GM19372 (cell line): ENCODE measurements at regions not wholly inside any gene's neighbourhood (a gene's known extent, or its start where the extent isn't known, plus 50 kb on each side); places are given as distances from the start of the nearest gene placed in this dataset.
"Not testable (repeated sequence)": the region's sequence is repeated elsewhere in the genome, so short reads cannot be mapped to it uniquely, and the experiment has no call there.

ENCODE experiments used
- ATAC-seq: cut with Tn5 transposase; IDR thresholded peaks from one replicate; pipeline ENCODE4 v1.9.1; 2021; ENCODE audit warnings: mild to moderate bottlenecking, low read depth, moderate library complexity; ENCODE audit not compliant: unreplicated experiment

DNA sequence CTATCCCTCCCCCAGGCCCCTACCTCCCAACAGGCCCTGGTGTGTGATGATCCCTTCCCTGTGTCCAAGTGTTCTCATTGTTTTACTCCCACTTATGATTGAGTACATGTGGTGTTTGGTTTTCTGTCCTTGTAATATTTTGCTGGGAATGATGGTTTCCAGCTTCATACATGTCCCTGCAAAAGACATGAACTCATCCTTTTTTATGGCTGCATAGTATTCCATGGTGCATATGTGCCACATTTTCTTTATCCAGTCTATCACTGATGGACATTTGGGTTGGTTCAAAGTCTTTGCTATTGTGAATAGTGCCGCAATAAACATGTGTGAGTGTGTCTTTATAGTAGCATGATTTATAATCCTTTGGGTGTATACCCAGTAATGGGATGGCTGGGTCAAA lies 151.7 kb downstream of the VSIG4 start:
- ATAC-seq, result not testable (repeated sequence)

DNA sequence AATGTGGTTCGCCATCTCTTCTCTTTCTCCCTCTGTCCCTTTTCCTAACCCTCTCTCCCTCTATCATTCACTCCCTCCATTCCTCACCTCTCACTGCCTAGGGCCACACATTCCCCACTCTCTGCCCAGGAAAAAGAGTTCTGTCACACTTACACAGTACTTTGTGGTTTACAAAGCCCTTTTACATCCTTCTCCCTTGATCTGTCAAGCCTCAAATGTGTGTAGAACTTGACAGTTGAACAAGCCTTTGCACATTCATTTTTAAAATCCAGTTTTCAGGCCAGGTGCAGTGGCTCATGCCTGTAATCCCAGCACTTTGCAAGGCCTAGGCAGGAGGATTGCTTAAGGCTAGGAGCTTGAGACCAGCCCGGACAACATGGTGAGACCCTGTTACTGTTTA lies 156.3 kb downstream of the VSIG4 start:
- no peak for ATAC-seq

- ATAC-seq, result no peak
Observed at GRCh38 chrX:65879977-65880799, 159.7 kb downstream of the VSIG4 start.

- no peak for ATAC-seq
Observed at GRCh38 chrX:65878456-65878855, 161.4 kb downstream of the VSIG4 start.

DNA sequence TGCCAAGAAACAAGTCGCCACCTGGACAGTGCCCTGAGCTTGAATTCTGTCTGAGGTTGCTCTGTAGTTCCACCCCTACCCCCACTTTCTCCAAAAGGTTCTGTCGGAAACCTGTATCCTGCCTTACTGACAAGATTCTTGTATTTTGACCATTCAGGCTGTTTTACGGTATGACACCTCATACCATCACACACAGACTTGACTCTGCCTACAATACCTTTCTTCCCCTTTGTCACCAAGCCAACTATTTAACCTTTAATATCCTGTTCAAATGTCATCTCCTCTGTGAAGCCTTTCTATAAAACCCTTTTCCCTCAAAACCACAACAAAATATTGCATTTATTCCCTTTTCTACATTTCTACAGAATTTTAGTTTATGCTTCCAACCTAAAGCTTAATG lies 161.9 kb downstream of the VSIG4 start:
- no peak for ATAC-seq

- ATAC-seq, result not testable (repeated sequence)
Observed at GRCh38 chrX:65875614-65876013, 164.3 kb downstream of the VSIG4 start.

GRCh38 chrX:65874765-65875164 lies 165.1 kb downstream of the VSIG4 start:
- ATAC-seq, result no peak

DNA sequence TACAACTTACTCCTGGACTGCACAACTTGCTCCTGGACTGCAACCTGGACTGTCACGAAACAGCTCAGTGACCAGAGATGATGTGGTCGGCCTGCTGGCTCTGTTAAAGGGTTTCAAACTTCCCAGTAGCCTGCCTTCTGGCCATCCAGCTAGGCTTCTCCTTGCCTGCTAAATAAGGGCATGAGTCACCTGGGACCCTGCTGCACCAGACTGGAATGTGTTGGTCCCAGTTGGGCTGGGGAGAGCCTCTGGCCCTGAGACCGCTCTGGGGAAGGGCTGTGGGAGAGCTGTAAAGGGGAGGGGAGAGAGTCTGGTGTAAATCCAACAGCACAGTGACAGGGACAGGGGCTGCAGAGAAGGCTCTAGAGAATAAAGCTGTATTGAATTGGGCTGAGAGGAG lies 165.8 kb downstream of the VSIG4 start:
- ATAC-seq, result no peak

- no peak for ATAC-seq
Observed at GRCh38 chrX:65873385-65873784, 166.5 kb downstream of the VSIG4 start.

GRCh38 chrX:65871671-65872311 lies 168.1 kb downstream of the VSIG4 start:
- ATAC-seq, result no peak

DNA sequence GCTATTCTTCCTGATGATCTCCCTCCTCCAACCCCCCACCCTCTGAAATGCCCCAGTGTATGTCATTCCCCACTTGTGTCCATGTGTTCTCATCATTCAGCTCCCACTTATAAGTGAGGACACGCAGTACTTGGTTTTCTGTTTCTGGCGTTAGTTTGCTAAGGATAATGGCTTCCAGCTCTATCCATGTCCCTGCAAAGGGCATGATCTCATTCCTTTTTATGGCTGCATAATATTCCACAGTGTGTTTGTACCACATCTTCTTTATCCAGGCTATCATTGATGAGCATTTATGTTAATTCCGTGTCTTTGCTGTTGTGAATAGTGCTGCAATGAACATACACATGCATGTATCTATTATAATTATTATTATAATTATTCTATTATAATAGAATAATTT lies 169.3 kb downstream of the VSIG4 start:
- not testable (repeated sequence) for ATAC-seq

GRCh38 chrX:65866773-65867172 lies 173.1 kb downstream of the VSIG4 start:
- no peak for ATAC-seq

- ATAC-seq, result peak; percentile 67
Observed at GRCh38 chrX:65866146-65866545, 173.7 kb downstream of the VSIG4 start.

GRCh38 chrX:65862638-65863037 lies 177.2 kb downstream of the VSIG4 start:
- no peak for ATAC-seq

- no peak for ATAC-seq
Observed at GRCh38 chrX:65859299-65859698, 180.6 kb downstream of the VSIG4 start.

- not testable (repeated sequence) for ATAC-seq
Observed at GRCh38 chrX:65854437-65854836, 185.4 kb downstream of the VSIG4 start.

- ATAC-seq, result not testable (repeated sequence)
Observed at GRCh38 chrX:65851306-65851705, 183.9 kb downstream of the MSN start.

DNA sequence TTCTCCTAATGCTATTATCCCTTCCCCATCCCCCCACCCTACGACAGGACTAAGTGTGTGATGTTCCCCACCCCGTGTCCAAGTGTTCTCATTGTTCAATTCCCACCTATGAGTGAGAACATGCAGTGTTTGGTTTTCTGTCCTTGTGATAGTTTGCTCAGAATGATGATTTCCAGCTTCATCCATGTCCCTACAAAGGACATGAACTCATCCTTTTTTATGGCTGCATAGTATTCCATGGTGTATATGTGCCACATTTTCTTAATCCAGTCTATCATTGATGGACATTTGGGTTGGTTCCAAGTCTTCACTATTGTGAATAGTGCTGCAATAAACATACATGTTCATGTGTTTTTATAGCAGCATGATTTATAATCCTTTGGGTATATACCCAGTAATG lies 183.4 kb downstream of the MSN start:
- not testable (repeated sequence) for ATAC-seq

DNA sequence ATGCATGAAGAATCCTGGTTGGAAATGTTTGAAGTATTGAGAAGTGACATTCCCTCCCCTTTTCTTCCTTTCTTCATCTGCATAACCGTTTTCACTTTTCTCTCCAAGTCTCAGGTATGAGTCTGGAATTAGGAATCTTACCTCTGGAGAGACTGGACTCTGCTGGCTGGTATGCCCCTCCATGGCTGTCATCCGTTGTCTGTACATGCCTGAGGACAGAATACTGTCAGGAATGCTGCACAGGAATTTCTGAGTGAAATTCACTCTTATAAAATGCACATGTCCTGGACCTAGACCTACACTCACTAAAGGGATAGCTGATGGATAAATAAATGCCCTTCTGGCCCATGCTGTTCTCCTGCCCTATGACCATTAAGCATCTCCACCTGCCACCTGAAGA lies 179.5 kb downstream of the MSN start:
- no peak for ATAC-seq

- peak; percentile 74 for ATAC-seq
Observed at GRCh38 chrX:65841263-65841662, 173.8 kb downstream of the MSN start.

DNA sequence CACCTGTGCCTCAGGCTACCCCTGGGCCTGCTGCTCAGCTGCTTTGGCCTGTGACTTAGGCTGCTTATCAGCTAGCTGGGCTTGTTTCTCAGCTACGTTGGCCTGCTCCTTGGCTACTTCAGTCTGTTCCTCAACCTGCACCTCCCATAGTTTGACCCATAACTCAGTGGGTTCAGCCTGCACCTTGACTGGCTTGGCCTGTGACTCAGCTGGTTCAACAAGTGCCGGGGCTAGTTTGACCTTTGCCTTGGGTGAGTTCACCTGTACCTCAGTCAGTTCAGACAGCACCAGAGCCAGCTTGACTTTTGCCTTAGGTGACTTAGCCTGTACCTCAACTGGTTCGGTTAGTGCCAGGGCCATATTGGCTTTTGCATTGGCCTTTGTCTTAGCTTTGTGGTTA lies 171.2 kb downstream of the MSN start:
- ATAC-seq, result no peak
